Activated CD4-positive, CD25-positive, alpha-beta regulatory T cell treated with anti-CD3 and anti-CD28 coated beads, Interleukin-2, amount 50 U/mL, for 16 hours (primary cell): ENCODE measurements at regions not wholly inside any gene's neighbourhood (a gene's known extent, or its start where the extent isn't known, plus 50 kb on each side); places are given as distances from the start of the nearest gene placed in this dataset.
"Not testable (repeated sequence)": the region's sequence is repeated elsewhere in the genome, so short reads cannot be mapped to it uniquely, and the experiment has no call there.

Source experiments
- DNase-seq: peaks from one replicate; pipeline ENCODE4 v3.0.0-alpha.2; 2020; ENCODE audit warnings: low read depth, low spot score

DNA sequence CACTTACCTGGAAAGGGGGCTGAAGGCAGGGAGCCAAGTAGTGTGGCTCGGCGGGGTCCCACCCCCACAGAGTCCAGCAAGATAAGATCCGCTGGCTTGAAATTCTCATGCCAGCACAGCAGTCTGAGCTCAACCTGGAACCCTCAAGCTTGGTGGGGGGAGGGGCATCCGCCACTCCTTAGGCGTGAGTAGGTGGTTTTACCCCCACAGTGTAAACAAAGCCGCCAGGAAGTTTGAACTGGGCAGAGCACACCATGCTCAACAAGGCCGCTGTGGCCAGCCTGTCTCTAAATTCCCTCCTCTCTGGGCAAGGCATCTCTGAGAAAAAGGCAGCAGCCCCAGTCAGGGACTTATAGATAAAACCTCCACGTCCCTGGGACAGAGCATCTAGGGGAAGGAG lies 156.3 kb downstream of the KBTBD8 start:
- DNase-seq = no peak

DNA sequence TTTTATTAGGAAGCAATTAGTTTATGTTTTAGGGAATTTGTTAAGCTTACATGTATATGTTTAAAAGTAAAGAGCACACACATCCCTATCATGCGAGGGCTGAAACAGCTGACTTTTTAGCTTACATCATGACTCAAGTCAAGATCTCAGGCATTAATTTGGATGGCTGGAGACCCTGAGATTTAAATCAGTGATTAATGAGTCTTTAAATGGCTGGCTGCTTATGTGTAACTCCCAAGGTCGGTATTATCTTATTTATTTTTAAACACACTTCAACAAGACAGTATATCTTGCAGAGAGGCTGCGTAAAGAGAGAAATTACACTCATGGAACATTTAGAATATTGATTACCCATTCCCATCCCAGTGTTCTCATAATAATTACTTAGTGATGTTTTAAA lies 169.4 kb downstream of the KBTBD8 start:
- DNase-seq = no peak

DNA sequence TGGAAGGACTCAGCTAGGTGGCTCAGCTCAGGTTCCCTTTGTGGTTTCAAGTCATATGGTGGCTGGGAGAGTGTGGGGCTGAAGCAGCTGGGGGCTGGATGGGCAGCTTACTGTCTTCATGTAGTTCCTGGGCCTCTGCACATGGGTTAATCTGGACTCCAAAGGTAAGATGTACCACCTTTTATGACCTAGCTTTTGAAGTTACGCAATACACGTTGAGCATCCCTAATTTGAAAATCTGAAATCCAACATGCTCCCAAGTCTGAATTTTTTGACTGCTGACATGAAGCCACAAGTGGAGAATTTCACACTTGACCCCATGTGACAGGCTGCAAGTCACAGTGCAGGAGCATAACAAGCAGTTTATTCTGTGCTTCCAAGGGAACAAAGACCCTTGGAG lies 173.7 kb downstream of the KBTBD8 start:
- no peak for DNase-seq

GRCh38 chr3:67173130-67173529 lies 175.0 kb downstream of the KBTBD8 start:
- not testable (repeated sequence) for DNase-seq

- DNase-seq = no peak
Measured at GRCh38 chr3:67176396-67176795, 178.3 kb downstream of the KBTBD8 start.

GRCh38 chr3:67192466-67192865 lies 194.4 kb downstream of the KBTBD8 start:
- DNase-seq = no peak

GRCh38 chr3:67196677-67197076 lies 198.6 kb downstream of the KBTBD8 start:
- DNase-seq = no peak

DNA sequence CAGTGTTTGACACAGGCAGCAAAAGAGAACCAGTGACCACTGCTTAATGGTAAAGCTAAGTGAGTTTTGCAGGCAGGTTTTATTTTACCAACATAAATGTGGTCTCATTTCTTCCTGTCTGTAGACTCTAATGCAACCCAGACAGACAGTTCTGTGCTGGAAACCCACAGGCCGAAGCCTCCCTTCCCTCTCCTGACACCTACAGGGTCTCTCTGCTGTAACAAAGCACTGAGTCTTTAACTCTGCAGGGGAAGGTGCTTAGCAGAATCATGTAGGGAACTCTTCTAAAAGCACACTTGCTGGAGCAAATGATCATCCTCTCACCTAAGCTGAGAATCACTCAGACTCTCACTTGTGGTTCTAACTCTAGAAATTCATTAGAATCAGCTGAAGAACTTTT lies 200.3 kb downstream of the KBTBD8 start:
- no peak for DNase-seq

DNA sequence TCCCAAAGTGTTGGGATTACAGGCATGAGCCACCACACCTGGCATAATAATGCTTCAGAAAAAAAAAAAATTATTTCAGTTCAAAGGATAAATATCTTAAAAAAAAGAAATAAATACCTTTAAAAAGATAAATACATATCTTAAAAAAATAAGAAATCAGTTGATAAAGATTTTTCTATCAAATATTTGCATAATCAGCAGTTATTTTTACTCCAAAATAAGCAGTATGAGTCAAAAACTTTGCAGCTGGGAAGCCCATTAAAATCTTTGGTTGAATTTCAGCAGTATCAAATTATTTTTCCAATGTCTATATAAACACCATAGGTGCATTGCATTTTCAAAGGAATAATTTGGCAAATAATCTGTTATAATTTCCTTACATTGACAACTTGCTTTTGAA lies 202.5 kb downstream of the KBTBD8 start:
- no peak for DNase-seq

GRCh38 chr3:67201026-67201425 lies 202.9 kb downstream of the KBTBD8 start:
- DNase-seq = no peak

- no peak for DNase-seq
Measured at GRCh38 chr3:67202053-67202452, 203.9 kb downstream of the KBTBD8 start.

- no peak for DNase-seq
Measured at GRCh38 chr3:67204951-67205350, 206.8 kb downstream of the KBTBD8 start.

- no peak for DNase-seq
Measured at GRCh38 chr3:67215690-67216089, 217.6 kb downstream of the KBTBD8 start.

DNA sequence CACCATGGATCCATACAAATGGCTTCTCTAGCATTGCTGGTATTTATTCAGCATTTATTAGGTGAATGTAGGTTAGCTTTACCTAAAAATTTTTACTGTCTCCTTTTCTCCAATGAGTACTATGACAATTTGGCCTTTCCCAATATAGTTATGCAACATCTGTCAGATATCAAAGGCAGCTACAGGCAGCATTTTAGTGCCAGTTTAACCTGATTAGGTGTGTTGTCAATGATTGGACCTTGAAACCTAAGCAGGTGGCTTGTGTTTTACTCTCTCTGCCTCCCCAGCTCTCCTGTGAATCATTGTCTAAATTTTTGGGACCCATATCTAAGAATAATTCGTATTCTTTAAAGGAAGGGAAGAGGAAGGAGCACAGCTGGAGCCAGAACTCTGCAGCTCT lies 228.9 kb downstream of the KBTBD8 start:
- DNase-seq = no peak

- DNase-seq = no peak
Measured at GRCh38 chr3:67228136-67228535, 230.0 kb downstream of the KBTBD8 start.

GRCh38 chr3:67232642-67233041 lies 234.5 kb downstream of the KBTBD8 start:
- DNase-seq = no peak

- no peak for DNase-seq
Measured at GRCh38 chr3:67239353-67239752, 241.2 kb downstream of the KBTBD8 start.

- no peak for DNase-seq
Measured at GRCh38 chr3:67241084-67241483, 243.0 kb downstream of the KBTBD8 start.

DNA sequence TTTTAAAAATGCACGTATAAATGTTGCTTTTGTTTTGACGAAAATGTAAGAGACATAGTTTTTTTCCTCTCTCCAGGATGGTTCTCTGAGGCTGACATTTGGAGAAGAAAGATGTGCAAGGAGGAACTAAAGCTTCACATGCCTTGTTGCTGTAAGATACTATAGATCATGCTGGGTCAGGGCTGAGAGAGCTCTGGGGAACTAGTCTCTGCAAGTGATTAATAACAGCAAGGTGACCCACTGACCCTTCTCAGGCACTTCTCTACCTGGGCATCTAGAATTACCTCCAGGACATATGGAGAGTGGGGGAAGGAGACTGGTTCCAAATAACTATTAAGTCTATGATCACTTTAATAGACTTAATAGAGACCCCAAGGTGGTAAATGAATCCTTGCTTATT lies 246.0 kb downstream of the KBTBD8 start:
- no peak for DNase-seq

DNA sequence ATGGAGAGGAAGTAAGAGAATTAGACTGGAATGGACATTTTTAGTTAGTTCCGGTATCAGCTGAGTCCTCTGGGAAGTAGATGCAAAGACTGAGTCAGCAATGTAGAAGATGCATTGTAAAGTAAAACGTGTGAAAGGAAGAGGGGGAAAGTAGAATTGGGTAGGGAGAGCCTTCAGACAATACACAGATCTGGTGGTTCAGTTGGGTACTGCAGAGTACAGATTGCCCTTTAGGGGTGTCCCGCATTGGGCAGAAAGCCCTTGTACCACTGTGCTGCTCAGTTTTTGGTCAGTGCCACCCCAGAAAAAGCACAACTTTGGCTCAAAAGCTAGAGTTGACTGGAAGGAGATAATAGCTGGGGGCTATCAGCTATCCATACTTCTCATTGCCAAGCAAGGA lies 247.4 kb downstream of the KBTBD8 start:
- no peak for DNase-seq

DNA sequence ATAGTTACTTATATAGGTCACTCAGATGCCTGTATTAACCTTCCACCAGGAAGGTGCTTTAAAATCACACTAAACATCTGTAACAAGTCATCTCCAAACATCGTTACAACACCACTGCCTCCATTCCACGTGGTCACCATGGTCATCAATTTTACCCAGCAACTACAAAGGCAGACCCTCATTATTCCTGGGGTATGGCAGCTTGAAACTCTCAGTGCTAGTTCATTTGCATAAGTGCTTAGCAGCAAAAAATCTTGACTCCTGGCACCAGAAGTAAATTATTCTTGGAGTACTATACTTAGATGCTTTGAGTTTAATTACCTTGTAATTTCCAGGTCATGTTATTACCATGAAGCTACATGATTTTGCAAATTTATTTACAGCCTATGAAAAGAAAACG lies 250.6 kb downstream of the KBTBD8 start:
- no peak for DNase-seq

DNA sequence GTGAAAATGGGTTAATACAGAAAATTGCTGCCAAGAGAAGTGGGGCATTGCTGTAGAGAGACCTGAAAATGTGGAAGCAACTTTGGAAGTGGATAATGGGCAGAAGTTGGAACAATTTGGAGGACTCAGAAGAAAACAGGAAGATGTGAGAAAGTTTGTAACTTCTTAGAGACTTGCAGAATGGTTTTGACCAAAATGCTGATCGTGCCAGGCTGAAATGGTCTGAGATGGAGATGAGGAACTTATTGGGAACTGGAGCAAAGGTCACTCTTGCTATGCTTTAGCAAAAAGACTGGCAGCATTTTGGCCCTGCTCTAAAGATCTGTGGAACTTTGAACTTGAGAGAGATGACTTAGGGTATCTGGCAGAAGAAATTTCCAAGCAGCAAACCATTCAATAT lies 254.8 kb downstream of the KBTBD8 start:
- not testable (repeated sequence) for DNase-seq

DNA sequence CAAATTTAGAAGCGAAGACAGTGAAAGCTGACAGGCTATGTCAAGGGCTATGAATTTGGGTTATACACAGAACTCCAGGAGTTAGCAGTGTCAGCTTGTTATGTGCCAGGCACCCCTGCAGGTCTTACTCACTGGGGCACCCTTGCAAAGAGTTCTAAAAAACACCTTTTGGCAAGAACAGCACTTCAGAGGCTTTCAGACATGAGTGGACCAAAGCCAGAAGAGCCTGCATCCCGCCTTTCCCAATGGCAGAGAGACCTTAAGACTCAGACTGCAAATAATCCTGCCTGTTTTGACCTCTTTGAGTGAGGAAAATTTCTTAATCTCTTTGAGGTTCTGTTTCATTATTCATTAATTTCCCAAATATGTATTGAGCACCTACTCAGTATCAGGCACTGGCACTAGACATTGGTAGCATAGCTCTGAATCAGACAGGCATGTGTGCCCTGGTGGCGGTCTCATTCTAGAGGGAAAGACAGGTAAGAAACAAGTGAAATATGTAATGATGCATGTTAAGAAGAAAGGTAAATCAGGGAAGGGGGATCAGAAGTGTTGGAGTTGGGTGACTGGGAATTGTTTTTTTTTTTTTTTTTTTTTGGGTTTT lies 280.0 kb downstream of the KBTBD8 start:
- DNase-seq = no peak

DNA sequence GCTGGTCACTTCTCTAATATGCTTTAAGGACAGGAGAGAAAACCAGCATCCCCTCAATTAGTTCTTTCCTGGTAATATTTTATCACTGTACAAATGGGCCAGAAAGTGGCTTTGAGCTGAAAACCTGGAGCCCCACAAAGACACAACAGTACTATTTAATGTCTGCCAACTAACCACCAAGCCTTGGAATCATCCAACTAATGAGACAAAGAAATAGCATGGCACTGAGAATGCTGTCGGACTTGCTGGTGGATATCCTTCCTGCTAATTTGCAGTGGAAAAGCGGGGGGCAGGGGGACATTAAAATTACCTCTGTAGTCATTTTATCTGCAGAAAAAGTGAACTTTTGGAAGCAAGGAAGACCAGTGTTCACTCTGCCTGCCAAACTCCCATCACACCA lies 288.5 kb downstream of the KBTBD8 start:
- no peak for DNase-seq
